ENCODE measurements at regions not wholly inside any gene's neighbourhood (a gene's known extent, or its start where the extent isn't known, plus 50 kb on each side); places are given as distances from the start of the nearest gene placed in this dataset.
"Not testable (repeated sequence)": the region's sequence is repeated elsewhere in the genome, so short reads cannot be mapped to it uniquely, and the experiment has no call there.

- no peak for DNase-seq
These were observed 935.4 kb downstream of the MRPL39 start for GRCh38 chr21:24671901-24672300.

GRCh38 chr21:24658926-24659325 lies 948.4 kb downstream of the MRPL39 start:
- DNase-seq, result no peak

GRCh38 chr21:24658026-24658425 lies 949.3 kb downstream of the MRPL39 start:
- no peak for DNase-seq

- DNase-seq, result no peak
These were observed 957.6 kb downstream of the MRPL39 start for GRCh38 chr21:24649691-24650090.

- no peak for DNase-seq
These were observed 970.6 kb downstream of the MRPL39 start for GRCh38 chr21:24636696-24637095.

- DNase-seq, result no peak
These were observed 972.5 kb downstream of the MRPL39 start for GRCh38 chr21:24634749-24635148.

GRCh38 chr21:24628536-24628935 lies 978.7 kb downstream of the MRPL39 start:
- DNase-seq, result no peak

- DNase-seq, result no peak
These were observed 979.2 kb downstream of the MRPL39 start for GRCh38 chr21:24628046-24628445.

- DNase-seq, result no peak
These were observed 989.5 kb downstream of the MRPL39 start for GRCh38 chr21:24617819-24618218.

- DNase-seq, result no peak
These were observed 1013.2 kb downstream of the MRPL39 start for GRCh38 chr21:24594082-24594481.

GRCh38 chr21:24590261-24590660 lies 1017.0 kb downstream of the MRPL39 start:
- DNase-seq, result no peak

GRCh38 chr21:24583473-24583872 lies 1023.8 kb downstream of the MRPL39 start:
- DNase-seq, result no peak

- DNase-seq, result no peak
These were observed 1030.0 kb downstream of the MRPL39 start for GRCh38 chr21:24577301-24577700.

- DNase-seq, result no peak
These were observed 1046.0 kb downstream of the MRPL39 start for GRCh38 chr21:24561291-24561690.

GRCh38 chr21:24552491-24552890 lies 1054.8 kb downstream of the MRPL39 start:
- DNase-seq, result no peak

GRCh38 chr21:24545807-24546361 lies 1061.4 kb downstream of the MRPL39 start:
- no peak for DNase-seq

GRCh38 chr21:24514081-24514733 lies 1093.1 kb downstream of the MRPL39 start:
- peak; percentile 2 for DNase-seq

- DNase-seq, result no peak
These were observed 1098.2 kb downstream of the MRPL39 start for GRCh38 chr21:24509131-24509530.

- no peak for DNase-seq
These were observed 1120.3 kb downstream of the MRPL39 start for GRCh38 chr21:24486973-24487372.

- DNase-seq, result not testable (repeated sequence)
These were observed 1123.9 kb downstream of the MRPL39 start for GRCh38 chr21:24483361-24483760.

GRCh38 chr21:24470852-24471251 lies 1136.4 kb downstream of the MRPL39 start:
- DNase-seq, result no peak

- no peak for DNase-seq
These were observed 1150.9 kb downstream of the MRPL39 start for GRCh38 chr21:24456358-24456757.

- DNase-seq, result no peak
These were observed 1157.2 kb downstream of the MRPL39 start for GRCh38 chr21:24450119-24450518.

GRCh38 chr21:24445517-24445916 lies 1161.8 kb downstream of the MRPL39 start:
- DNase-seq, result no peak

- no peak for DNase-seq
These were observed 1162.5 kb downstream of the MRPL39 start for GRCh38 chr21:24444736-24445135.

Data from CD4-positive, alpha-beta T cell treated with Interleukin-12 subunit alpha and Interleukin-12 subunit beta, for 1 hour (primary cell).